ENCODE measurements at regions not wholly inside any gene's neighbourhood (a gene's known extent, or its start where the extent isn't known, plus 50 kb on each side); places are given as distances from the start of the nearest gene placed in this dataset.

- TF ChIP-seq CTCF (conservative IDR thresholded peaks at IDR 0.05): no peak
- no peak for TF ChIP-seq EZH2 (IDR thresholded peaks at IDR 0.05; ENCODE audit: low read depth)
These were observed 390.1 kb downstream of the RND3 start for GRCh38 chr2:150097402-150097801.

Measured in PC-9 (cell line).